ENCODE measurements at regions not wholly inside any gene's neighbourhood (a gene's known extent, or its start where the extent isn't known, plus 50 kb on each side); places are given as distances from the start of the nearest gene placed in this dataset.

- H3K4me1 ChIP-seq = no peaks in the 10 kb centered on the region
- WGBS, 2 donors = 72 to 80% methylated on average over 6 of the region's 6 CpGs
- H3K27me3 ChIP-seq = no peaks in the 10 kb centered on the region
- no peak for DNase-seq (ENCODE audit: low spot score in 2 of 2)
- no peak overlapping the region for H3K27ac ChIP-seq
- H3K9me3 ChIP-seq = no peaks in the 10 kb centered on the region
- H3K4me3 ChIP-seq = no peak overlapping the region
- no peak for TF ChIP-seq POLR2A (IDR thresholded peaks at IDR 0.05)
- TF ChIP-seq EP300 (IDR thresholded peaks at IDR 0.05) = no peak
- no peak for TF ChIP-seq CTCF (IDR thresholded peaks at IDR 0.05)
- no peaks in the 10 kb centered on the region for H3K36me3 ChIP-seq
These were observed 256.6 kb downstream of the CNTN3 start for GRCh38 chr3:74357881-74358280.

DNA sequence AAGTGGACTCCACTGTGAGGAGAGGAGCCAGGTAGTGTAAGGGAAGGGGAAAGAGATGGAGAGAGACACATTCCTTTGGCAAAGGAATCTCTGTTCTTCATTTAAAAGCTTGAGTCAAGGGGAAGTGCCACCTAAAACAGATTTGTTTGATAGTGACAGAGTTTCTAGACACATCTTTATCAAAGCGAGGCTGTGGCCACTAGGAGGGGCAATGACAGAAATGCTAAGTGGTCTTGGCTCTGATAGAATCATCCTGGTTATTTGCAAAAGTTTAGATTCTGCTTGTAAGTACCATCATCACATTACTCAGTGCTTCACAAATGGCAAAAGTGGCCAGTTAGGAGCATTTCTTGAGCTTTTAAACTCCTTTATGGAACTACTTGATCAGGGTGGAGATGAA is 261.4 kb downstream of the CNTN3 start:
- Histone ChIP-seq H3K4me3 (no peak overlapping the region), H3K4me1 (no peaks in the 10 kb centered on the region), H3K27me3 (no peaks in the 10 kb centered on the region), H3K9me3 (no peaks in the 10 kb centered on the region), H3K27ac (no peak overlapping the region), H3K36me3 (no peaks in the 10 kb centered on the region)
- DNase-seq (ENCODE audit: low spot score in 2 of 2) = no peak
- WGBS, 2 donors = 69 to 80% methylated on average over 1 of the region's 1 CpG
- TF ChIP-seq CTCF (IDR thresholded peaks at IDR 0.05) = no peak
- no peak for TF ChIP-seq EP300 (IDR thresholded peaks at IDR 0.05)
- TF ChIP-seq POLR2A (IDR thresholded peaks at IDR 0.05) = no peak

DNA sequence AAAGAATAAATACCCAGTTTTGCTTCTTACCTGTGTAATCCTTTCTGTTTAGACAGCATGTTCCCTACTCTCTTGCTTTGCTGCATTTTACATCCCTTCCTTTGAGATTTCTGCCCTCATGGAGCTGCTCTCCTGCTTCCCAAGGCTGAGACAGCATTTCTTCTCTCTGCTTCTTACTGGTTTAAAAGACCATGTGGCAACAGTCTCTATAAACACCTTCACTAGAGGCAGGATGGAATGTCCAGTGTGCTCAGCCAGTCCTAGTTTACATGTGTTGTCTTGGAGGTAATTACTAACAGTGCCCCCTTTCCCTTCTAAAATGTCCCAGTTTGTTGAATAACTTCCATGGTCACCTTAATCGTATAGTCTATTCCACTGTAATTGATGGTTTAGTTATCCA is 262.3 kb downstream of the CNTN3 start:
- Histone ChIP-seq H3K27me3 (no peaks in the 10 kb centered on the region), H3K4me3 (no peak overlapping the region), H3K36me3 (no peaks in the 10 kb centered on the region), H3K4me1 (no peaks in the 10 kb centered on the region), H3K9me3 (no peaks in the 10 kb centered on the region), H3K27ac (no peak overlapping the region)
- no peak for TF ChIP-seq CTCF (IDR thresholded peaks at IDR 0.05)
- no peak for TF ChIP-seq POLR2A (IDR thresholded peaks at IDR 0.05)
- 93% methylated on average over 1 of the region's 1 CpG for WGBS, 2 donors
- no peak for DNase-seq (ENCODE audit: low spot score in 2 of 2)

GRCh38 chr3:74351213-74351612 is 263.2 kb downstream of the CNTN3 start:
- TF ChIP-seq POLR2A (IDR thresholded peaks at IDR 0.05) = no peak
- no peak for TF ChIP-seq CTCF (IDR thresholded peaks at IDR 0.05)
- TF ChIP-seq EP300 (IDR thresholded peaks at IDR 0.05) = no peak
- Histone ChIP-seq H3K27me3 (no peaks in the 10 kb centered on the region), H3K36me3 (no peaks in the 10 kb centered on the region), H3K27ac (no peak overlapping the region), H3K9me3 (no peaks in the 10 kb centered on the region), H3K4me1 (no peaks in the 10 kb centered on the region), H3K4me3 (no peak overlapping the region)
- DNase-seq (ENCODE audit: low spot score in 2 of 2) = no peak
- WGBS, 2 donors = 78 to 84% methylated on average over 5 of the region's 5 CpGs

- 82 to 88% methylated on average over 1 of the region's 1 CpG for WGBS, 2 donors
These were observed 265.4 kb downstream of the CNTN3 start for GRCh38 chr3:74349015-74349414.

More at GRCh38 chr3:74349015-74349414, 265.4 kb downstream of the CNTN3 start:
- no peaks in the 10 kb centered on the region for H3K36me3 ChIP-seq
- H3K27ac ChIP-seq = no peak overlapping the region
- H3K27me3 ChIP-seq = no peaks in the 10 kb centered on the region
- H3K4me3 ChIP-seq = no peak overlapping the region
- no peak for DNase-seq (ENCODE audit: low spot score in 2 of 2)
- TF ChIP-seq CTCF (IDR thresholded peaks at IDR 0.05) = no peak
- no peak for TF ChIP-seq EP300 (IDR thresholded peaks at IDR 0.05)
- TF ChIP-seq POLR2A (IDR thresholded peaks at IDR 0.05) = no peak
- H3K4me1 ChIP-seq = no peaks in the 10 kb centered on the region
- H3K9me3 ChIP-seq = no peaks in the 10 kb centered on the region

All from tibial nerve (tissue), 4 donors.